ENCODE measurements at regions not wholly inside any gene's neighbourhood (a gene's known extent, or its start where the extent isn't known, plus 50 kb on each side); places are given as distances from the start of the nearest gene placed in this dataset.

GRCh38 chr4:95638920-95639501, 90.2 kb upstream of the UNC5C start:
- DNase-seq: no peak
- ChIA-PET POLR2A (ENCODE audit: unreplicated experiment) (no interaction called here), CTCF (no interaction called here)
- no peak overlapping the region for H2AFZ ChIP-seq (ENCODE audit: low read length)
- no peaks in the 10 kb centered on the region for H4K20me1 ChIP-seq (ENCODE audit: low read length)
- intact Hi-C loops (cut with micrococcal nuclease): no loop called here
- H3K4me3 ChIP-seq (ENCODE audit: low read length): no peak overlapping the region
- H3K27ac ChIP-seq (ENCODE audit: low read length): no peak overlapping the region
- no peak overlapping the region for H3K4me2 ChIP-seq (ENCODE audit: low read length)
- no peaks in the 10 kb centered on the region for H3K79me2 ChIP-seq (ENCODE audit: low read length)
- H3K9ac ChIP-seq (ENCODE audit: low read length): no peak overlapping the region
- no peaks in the 10 kb centered on the region for H3K9me3 ChIP-seq (ENCODE audit: low read length)
- BruUV-seq (replicated peaks): no TSS peak
- no peaks in the 10 kb centered on the region for H3K27me3 ChIP-seq (ENCODE audit: low read length)
- ATAC-seq: no peak
- no peaks in the 10 kb centered on the region for H3F3A ChIP-seq (ENCODE audit: low read length, unreplicated experiment)
- H3K36me3 ChIP-seq (ENCODE audit: low read depth, low read length): no peaks in the 10 kb centered on the region
- TF ChIP-seq EZH2phosphoT487 (IDR thresholded peaks at IDR 0.05; ENCODE audit: borderline replicate concordance, low read length) (no peak), CTCF (conservative IDR thresholded peaks at IDR 0.05; ENCODE audit: low read depth, low read length) (no peak), EZH2 (IDR thresholded peaks at IDR 0.05; ENCODE audit: low read length, unreplicated experiment) (no peak)
- H3K9me2 ChIP-seq (replicated peaks; ENCODE audit: low read length): no peaks in the 10 kb centered on the region
- H3K4me1 ChIP-seq (ENCODE audit: insufficient read depth, low read length): no peaks in the 10 kb centered on the region

DNA sequence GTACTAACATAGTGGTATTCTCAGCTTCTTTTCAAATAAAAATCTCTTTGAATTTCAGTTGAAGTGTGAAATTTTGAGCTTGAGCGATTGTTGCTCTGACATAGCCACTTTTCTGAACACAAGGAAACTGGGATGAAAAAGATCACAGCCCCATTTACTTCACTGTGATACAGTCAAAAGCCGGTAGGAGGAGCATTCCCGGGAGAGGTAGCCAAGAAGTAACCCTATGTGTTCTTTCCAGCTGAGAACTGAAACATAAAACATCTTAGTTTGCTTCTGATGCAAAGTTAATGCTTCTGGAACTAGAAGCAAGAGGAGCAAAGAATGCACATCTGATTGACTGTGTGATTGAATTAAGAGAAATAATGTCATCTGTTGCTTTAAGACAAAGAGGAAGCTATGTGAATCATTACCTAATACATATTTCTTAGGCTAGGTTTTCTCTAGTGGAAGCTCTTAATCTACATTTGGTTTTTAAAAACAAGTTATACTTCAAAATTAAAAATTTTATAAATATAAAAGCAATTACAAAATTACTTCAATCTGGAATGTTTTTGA, 88.3 kb upstream of the UNC5C start:
- H3K4me1 ChIP-seq (ENCODE audit: insufficient read depth, low read length): no peaks in the 10 kb centered on the region
- peak; percentile 58 for TF ChIP-seq CTCF (conservative IDR thresholded peaks at IDR 0.05; ENCODE audit: low read depth, low read length)
- no peak for TF ChIP-seq EZH2 (IDR thresholded peaks at IDR 0.05; ENCODE audit: low read length, unreplicated experiment)
- no peak for TF ChIP-seq EZH2phosphoT487 (IDR thresholded peaks at IDR 0.05; ENCODE audit: borderline replicate concordance, low read length)
- DNase-seq (peak; percentile 47), ATAC-seq (no peak)
- H3K36me3 ChIP-seq (ENCODE audit: low read depth, low read length): no peaks in the 10 kb centered on the region
- H4K20me1 ChIP-seq (ENCODE audit: low read length): no peaks in the 10 kb centered on the region
- no peak overlapping the region for H3K27ac ChIP-seq (ENCODE audit: low read length)
- no peak overlapping the region for H3K9ac ChIP-seq (ENCODE audit: low read length)
- no peak overlapping the region for H3K4me2 ChIP-seq (ENCODE audit: low read length)
- intact Hi-C loops (cut with micrococcal nuclease): no loop called here
- CTCF ChIA-PET: interaction anchor here (0.6 kb wide), 3 partner anchors 108 to 726 kb away, joined by 3 read pairs; partner anchors contain the start of gene PDHA2
- H2AFZ ChIP-seq (ENCODE audit: low read length): no peak overlapping the region
- H3K27me3 ChIP-seq (ENCODE audit: low read length): no peaks in the 10 kb centered on the region
- no peaks in the 10 kb centered on the region for H3F3A ChIP-seq (ENCODE audit: low read length, unreplicated experiment)
- POLR2A ChIA-PET (ENCODE audit: unreplicated experiment): no interaction called here
- H3K9me2 ChIP-seq (replicated peaks; ENCODE audit: low read length): no peaks in the 10 kb centered on the region
- H3K79me2 ChIP-seq (ENCODE audit: low read length): no peaks in the 10 kb centered on the region
- no peak overlapping the region for H3K4me3 ChIP-seq (ENCODE audit: low read length)
- H3K9me3 ChIP-seq (ENCODE audit: low read length): no peaks in the 10 kb centered on the region
- no TSS peak for BruUV-seq (replicated peaks)

DNA sequence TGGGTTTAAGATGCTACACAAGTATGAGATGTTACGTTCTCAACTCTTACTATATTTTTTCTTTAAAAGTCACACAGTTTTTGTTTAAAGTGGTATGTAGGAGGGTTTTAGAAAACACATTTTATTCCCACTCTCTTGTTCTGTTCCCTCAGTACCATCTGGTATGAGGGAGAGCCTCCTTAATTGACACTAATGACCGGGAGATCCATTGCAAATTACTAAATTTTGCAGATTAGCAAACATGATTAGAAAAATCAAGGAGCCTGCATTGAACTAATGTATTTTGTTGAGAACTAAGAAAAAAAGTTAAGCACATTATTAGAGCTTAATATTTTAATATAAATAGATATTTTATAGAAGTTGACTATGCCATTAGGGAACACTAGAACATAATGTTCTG, 87.3 kb upstream of the UNC5C start:
- no peaks in the 10 kb centered on the region for H3K9me2 ChIP-seq (replicated peaks; ENCODE audit: low read length)
- POLR2A ChIA-PET (ENCODE audit: unreplicated experiment): no interaction called here
- H3K4me1 ChIP-seq (ENCODE audit: insufficient read depth, low read length): no peaks in the 10 kb centered on the region
- no peak overlapping the region for H3K4me2 ChIP-seq (ENCODE audit: low read length)
- DNase-seq (no peak), ATAC-seq (no peak)
- H3K4me3 ChIP-seq (ENCODE audit: low read length): no peak overlapping the region
- no peaks in the 10 kb centered on the region for H3F3A ChIP-seq (ENCODE audit: low read length, unreplicated experiment)
- H3K27ac ChIP-seq (ENCODE audit: low read length): no peak overlapping the region
- no peaks in the 10 kb centered on the region for H3K9me3 ChIP-seq (ENCODE audit: low read length)
- no peak overlapping the region for H2AFZ ChIP-seq (ENCODE audit: low read length)
- H3K79me2 ChIP-seq (ENCODE audit: low read length): no peaks in the 10 kb centered on the region
- BruUV-seq (replicated peaks): no TSS peak
- no peaks in the 10 kb centered on the region for H4K20me1 ChIP-seq (ENCODE audit: low read length)
- CTCF ChIA-PET: interaction anchor here (0.5 kb wide), 1 partner anchor 53 kb away, joined by 3 read pairs; no protein-coding TSS in a partner anchor
- no peak overlapping the region for H3K9ac ChIP-seq (ENCODE audit: low read length)
- no peaks in the 10 kb centered on the region for H3K27me3 ChIP-seq (ENCODE audit: low read length)
- intact Hi-C loops (cut with micrococcal nuclease): no loop called here
- H3K36me3 ChIP-seq (ENCODE audit: low read depth, low read length): no peaks in the 10 kb centered on the region
- TF ChIP-seq EZH2 (IDR thresholded peaks at IDR 0.05; ENCODE audit: low read length, unreplicated experiment) (no peak), CTCF (conservative IDR thresholded peaks at IDR 0.05; ENCODE audit: low read depth, low read length) (no peak), EZH2phosphoT487 (IDR thresholded peaks at IDR 0.05; ENCODE audit: borderline replicate concordance, low read length) (no peak)
